ENCODE measurements at regions not wholly inside any gene's neighbourhood (a gene's known extent, or its start where the extent isn't known, plus 50 kb on each side); places are given as distances from the start of the nearest gene placed in this dataset.

DNA sequence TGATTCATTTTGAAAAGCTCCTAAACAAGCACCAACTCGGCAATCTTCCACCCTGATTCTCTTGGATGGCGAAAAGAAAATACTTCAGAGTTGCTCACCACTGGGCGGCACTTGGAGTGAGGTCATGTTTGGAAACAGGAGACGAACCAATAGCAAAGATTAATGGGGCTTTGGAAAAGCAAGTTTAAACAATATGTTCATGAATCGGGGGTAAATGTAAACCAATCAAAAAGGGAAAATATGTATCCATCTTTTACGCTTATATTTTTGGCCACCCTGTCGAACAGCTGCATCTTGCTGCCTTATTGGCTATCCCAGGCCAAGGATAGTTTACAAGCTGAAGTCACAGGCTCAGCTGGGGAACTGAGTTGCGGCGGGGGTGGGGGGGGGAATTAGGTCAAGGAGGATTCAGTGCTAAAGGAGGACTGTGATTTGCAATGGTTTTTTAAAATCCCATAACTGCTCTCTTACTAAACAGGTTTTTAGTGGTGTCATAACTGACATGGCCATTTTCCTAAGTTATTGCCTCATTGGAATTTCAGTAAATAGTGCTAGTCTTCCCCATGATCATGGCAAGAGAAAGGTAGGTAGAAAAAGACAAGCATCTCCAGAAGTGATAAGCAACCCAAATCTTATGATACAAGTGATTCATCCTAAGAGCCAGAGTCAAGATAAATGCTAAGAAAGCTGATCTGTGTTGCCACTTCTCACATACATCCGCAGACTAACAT is 210.6 kb downstream of the PHLDA1 start:
- TF ChIP-seq CTCF (conservative IDR thresholded peaks at IDR 0.05; ENCODE audit: low read depth, low read length) (no peak), EZH2phosphoT487 (IDR thresholded peaks at IDR 0.05; ENCODE audit: borderline replicate concordance, low read length) (no peak), EZH2 (IDR thresholded peaks at IDR 0.05; ENCODE audit: low read length, unreplicated experiment) (no peak)

Data from PC-3 (cell line).